GM13976 (cell line): ENCODE measurements at regions not wholly inside any gene's neighbourhood (a gene's known extent, or its start where the extent isn't known, plus 50 kb on each side); places are given as distances from the start of the nearest gene placed in this dataset.
"Not testable (repeated sequence)": the region's sequence is repeated elsewhere in the genome, so short reads cannot be mapped to it uniquely, and the experiment has no call there.

Source experiments
- DNase-seq: peaks from one replicate; pipeline ENCODE4 v3.0.0; 2012; ENCODE audit warnings: low spot score
- in situ Hi-C: fragments of 300-500 bp; cut with MboI; formaldehyde crosslinking; loops from one replicate; pipeline ENCODE4 v1.12.0; 2022; ENCODE audit warnings: low sequenced_read_pairs, mixed read lengths, inconsistent platforms; ENCODE audit not compliant: unreplicated experiment
- TF ChIP-seq, protein P1 (sequence below): IDR thresholded peaks from 2 replicates; pipeline ENCODE4 v1.5.1; 2012; ENCODE audit warnings: borderline replicate concordance, mild to moderate bottlenecking; ENCODE audit not compliant: insufficient read depth; ENCODE audit errors: extremely low read depth, missing control alignments, control extremely low read depth

DNA sequence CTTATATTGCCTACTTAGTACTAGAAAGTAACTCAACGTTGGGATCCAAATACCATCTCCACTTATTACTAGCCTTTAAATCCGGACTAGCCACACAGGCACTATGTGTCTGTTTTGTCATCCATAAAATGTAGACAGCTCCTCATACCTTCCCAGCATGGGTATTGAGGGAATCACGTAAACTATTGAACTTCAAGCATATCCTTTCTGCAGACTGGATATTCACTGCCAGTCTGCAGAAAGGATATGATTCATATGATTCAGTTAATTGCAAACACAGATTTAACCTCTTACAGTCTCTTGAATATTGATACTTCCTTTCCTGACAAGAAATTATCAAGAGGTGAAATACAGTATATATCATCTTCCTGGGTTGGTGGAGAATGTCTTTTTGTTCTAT is 186.0 kb downstream of the LEPR start:
- no peak for DNase-seq
- TF ChIP-seq, protein P1, sequence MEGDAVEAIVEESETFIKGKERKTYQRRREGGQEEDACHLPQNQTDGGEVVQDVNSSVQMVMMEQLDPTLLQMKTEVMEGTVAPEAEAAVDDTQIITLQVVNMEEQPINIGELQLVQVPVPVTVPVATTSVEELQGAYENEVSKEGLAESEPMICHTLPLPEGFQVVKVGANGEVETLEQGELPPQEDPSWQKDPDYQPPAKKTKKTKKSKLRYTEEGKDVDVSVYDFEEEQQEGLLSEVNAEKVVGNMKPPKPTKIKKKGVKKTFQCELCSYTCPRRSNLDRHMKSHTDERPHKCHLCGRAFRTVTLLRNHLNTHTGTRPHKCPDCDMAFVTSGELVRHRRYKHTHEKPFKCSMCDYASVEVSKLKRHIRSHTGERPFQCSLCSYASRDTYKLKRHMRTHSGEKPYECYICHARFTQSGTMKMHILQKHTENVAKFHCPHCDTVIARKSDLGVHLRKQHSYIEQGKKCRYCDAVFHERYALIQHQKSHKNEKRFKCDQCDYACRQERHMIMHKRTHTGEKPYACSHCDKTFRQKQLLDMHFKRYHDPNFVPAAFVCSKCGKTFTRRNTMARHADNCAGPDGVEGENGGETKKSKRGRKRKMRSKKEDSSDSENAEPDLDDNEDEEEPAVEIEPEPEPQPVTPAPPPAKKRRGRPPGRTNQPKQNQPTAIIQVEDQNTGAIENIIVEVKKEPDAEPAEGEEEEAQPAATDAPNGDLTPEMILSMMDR: no peak
- in situ Hi-C loops: no loop called here

DNA sequence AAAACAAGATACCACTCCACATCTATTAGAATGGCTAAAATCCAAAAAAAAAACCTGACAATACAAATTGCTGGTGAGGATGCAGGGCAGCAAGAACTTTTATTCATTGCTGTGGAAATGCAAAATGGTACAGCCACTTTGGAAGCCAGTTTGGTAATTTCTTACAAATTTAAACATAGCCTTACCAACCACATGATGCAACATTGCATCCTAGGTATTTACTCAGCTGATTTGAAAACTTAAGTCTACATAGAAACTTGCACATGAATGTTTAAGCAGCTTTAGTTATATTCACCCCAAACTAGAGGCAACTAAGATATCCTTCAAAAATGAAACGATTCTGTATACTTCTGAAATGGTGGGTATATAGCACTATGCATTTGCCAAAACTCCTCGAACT is 178.8 kb upstream of the PDE4B start:
- TF ChIP-seq, protein P1: no peak
- no peak for DNase-seq
- in situ Hi-C loops: no loop called here

DNA sequence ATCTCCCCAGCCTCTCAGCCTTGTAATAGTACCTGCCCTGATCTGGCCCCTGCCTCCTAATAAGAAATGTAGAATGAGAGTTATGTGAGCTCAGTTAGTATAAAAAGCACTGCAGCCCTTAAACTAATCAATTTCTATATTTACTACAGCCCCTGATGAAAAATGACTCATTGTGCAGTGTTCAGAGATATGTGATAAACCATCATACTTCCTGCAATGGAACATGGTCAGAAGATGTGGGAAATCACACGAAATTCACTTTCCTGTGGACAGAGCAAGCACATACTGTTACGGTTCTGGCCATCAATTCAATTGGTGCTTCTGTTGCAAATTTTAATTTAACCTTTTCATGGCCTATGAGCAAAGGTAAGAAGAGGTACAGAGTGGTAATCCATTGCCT is 176.8 kb upstream of the PDE4B start:
- in situ Hi-C loops: no loop called here
- TF ChIP-seq, protein P1: no peak
- DNase-seq: no peak

DNA sequence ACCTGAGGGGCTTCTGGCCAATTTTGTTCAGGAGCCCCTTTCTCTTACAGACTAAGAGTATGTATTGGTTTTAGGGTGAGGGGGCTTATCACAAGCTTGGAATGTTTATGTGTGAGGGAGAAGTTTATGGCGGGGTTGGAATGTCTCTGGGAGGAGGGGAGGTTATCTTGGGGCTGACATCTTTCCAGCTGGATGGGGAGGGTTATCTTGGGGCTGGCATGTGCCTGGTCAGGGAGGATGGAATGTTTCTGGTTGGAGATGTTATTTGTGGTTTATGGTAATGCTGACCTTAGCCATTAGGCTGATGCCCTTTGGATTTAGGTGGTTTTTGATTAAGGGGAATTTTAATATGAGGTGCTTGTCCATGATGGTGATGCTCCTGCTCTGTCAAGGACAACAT is 171.0 kb upstream of the PDE4B start:
- DNase-seq, in situ Hi-C loops: not testable (repeated sequence)

DNA sequence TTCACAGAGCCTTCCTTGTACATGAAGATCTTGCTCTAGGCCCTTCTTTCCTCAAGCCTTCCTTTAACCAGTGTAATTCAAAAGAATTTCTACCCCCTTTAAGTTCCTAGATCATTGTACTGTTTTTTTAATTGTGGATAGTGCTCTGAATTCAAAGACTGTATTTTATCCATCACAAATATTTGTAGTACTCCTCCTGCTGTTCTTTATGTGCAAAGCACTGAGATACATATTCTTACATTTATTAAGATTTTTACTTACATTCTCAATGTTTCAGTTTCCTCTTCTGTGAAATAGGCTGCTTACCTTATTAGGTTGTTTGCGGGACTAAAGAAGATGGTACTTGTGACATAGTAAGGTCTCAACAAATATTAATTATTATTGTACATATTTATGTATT is 168.8 kb upstream of the PDE4B start:
- no peak for DNase-seq
- in situ Hi-C loops: no loop called here
- TF ChIP-seq, protein P1: no peak

DNA sequence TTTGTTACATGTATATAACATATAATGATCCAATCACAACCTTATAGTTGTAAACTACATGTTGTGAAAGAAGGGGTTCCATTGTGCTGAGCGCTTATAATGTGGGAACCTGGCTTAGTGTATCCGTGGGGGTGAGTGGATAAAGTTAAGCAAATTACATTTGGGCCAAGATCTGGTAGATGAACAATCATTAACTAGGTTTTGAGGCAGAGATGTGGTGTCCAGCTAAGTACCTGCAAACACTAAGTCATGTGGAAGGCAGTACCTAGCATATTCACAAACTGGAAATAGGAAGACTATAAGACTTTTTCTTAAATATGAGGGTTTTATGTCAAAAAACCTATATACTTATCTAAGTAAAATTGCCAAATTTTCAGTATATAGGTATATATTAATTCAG is 167.2 kb upstream of the PDE4B start:
- in situ Hi-C loops: no loop called here
- DNase-seq: no peak
- TF ChIP-seq, protein P1: no peak

DNA sequence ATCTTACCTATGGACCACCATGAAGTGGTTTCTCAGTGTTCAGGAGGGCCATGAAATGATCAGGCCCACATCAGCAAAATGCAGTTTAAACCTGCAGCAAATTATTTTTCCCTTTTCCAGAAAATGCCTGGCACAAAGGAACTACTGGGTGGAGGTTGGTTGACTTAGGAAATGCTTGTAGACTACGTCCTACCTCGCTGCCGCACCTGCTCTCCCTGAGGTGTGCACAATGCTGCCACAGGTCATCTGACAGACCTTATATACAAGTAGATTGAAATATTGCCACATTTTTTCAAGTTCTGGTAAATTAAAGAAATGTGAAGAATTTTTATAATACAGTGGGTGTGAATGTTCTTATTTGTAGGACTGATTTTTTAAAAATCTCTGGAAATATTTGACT is 166.7 kb upstream of the PDE4B start:
- no peak for DNase-seq
- in situ Hi-C loops: no loop called here
- TF ChIP-seq, protein P1: no peak
